Hematopoietic multipotent progenitor cell treated with erythropoietin and hydrocortisone succinate and interleukin-3 and kit ligand, for 15 days (in vitro differentiated cells): ENCODE measurements at regions not wholly inside any gene's neighbourhood (a gene's known extent, or its start where the extent isn't known, plus 50 kb on each side); places are given as distances from the start of the nearest gene placed in this dataset.

ENCODE experiments used
- DNase-seq: peaks from one replicate; pipeline ENCODE4 v3.0.0-alpha.2; 2015; ENCODE audit warnings: low spot score

DNA sequence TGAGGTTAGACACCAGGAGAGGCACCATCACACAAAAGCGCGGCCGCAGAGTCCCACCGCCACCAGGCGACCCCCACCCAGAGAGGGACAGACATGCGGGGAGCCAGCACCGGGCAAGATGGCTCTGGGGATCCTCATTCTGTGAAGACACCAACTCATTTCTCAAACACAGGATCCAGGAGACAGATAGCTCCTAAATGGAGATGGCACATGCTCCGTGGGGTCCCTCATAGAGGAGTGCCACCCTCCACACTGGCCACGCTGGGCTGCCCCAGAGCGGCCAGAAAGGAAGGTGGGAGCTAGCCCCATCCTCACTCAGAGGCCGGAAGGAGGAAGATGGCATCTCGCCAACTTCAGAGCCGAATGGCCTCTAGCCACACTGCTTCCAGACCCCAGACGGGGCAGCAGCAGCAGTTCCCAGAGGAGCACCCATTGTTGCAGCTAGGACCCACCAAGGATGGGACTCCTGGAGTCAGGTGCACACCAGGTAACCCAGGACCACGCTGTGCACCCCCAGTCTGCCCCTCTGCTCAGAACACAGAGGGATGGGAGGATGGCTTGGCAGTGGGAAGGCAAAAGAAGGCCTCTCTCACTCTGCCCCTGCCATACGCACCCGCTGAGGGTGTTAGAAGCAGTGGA is 78.6 kb downstream of the ZIC5 start:
- DNase-seq: no peak

DNA sequence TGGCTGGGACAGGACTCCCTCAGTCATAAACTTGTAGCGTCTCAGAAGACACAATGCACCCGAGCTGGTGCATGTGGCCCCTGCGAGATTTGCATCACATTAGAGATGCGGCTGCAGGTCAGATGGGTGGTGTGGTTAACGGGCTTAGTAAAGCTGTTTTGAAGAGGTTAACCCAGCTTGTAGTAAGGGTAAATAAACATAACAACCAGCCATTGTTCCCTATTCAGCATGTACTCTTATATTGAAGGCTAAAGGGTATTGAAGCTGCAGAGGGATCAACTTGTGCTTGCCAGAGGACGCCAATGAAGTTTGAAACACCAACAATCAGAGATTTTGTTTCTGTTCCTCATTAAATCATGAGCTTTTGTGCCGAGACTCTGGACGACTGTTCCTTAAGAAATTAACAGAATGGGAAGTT is 79.4 kb downstream of the ZIC5 start:
- DNase-seq: no peak

DNA sequence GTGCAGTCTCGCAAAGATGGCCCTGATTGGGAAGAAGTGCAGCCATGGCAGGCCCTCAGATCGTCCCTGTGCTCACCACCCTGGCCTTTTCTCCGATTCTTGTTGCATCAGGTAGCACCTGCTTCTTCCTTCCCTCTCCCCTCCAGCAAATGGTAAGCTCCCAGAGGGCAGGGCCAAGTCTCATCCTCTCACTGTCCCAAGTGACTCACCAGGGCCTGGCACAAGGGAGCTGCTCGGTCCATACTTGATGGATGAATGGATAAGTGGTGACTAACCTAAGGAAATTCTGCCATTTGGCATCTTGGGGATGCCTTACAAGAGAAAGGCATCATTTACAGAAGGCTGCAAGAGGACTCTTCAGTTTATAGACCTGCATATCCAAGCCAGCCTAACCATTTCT is 84.9 kb downstream of the ZIC5 start:
- DNase-seq: no peak

DNA sequence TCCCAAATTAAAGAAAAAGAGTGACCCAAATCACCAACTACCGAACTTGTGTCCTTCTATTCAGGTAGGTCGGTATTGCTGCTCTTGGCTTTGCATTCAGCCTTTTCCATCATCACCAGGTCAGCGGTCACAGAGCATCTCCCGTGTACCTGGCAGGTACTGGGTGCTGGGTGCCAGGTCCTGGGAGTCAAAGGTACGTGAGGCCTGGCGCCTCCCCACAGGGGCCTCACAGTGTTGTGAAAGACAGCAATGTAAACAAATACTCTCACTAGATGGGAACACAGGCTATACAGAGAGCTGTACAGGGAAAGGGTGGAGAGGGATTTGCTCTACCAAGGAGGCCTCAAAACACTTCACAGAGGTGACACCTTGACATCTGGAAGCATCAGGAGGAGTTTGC is 86.7 kb downstream of the ZIC5 start:
- DNase-seq: no peak

DNA sequence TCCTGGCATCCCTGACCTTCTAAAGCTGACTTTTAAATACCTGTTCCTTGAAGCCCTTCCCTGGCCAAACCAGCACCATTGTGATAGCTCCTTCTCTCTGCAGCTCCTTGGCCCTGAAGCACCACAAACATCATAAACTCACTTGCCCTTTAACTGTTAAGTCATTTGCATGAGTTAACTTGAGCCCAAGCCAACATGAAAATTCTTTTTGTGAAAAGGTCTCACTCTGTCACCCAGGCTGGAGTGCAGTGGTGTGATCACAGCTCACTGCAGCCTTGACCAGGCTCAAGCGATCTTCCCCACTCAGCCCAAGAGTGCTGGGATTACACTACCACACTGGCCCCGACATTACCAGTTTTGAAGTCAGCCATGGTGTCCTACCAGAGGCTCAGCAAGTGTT is 87.8 kb downstream of the ZIC5 start:
- no peak for DNase-seq

DNA sequence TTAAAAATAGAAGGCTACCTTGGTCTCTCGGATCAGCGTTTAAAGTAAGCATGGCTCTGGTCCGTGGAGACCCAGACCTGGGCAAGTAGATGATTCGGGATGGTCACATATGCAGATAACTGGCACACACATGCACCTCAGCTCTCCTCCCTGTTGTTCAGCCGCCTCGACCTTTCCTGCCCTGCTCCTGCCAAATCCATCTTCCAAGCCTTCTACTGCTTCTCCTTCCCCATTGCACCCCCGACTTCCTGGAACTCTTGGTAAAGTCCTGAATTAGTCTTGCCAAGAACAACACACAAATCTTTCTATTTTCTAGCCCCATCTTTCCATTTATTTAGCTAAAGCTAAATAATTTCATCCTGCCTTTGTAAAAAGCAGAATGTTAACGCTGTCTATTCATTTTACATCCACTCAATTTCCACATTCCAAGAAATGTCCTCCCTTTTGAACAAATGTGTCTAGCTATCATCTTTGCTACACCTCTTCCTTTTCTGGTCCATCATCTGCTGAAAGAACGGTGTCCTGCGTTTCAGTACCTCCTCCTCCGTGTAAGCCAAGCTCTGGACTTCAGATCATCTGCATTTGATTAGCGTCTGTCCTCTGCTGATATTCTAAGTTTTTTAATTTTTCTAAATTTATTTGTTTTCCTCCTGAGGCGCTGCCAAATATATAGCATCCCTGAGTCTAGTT is 92.5 kb downstream of the ZIC5 start:
- DNase-seq: no peak

DNA sequence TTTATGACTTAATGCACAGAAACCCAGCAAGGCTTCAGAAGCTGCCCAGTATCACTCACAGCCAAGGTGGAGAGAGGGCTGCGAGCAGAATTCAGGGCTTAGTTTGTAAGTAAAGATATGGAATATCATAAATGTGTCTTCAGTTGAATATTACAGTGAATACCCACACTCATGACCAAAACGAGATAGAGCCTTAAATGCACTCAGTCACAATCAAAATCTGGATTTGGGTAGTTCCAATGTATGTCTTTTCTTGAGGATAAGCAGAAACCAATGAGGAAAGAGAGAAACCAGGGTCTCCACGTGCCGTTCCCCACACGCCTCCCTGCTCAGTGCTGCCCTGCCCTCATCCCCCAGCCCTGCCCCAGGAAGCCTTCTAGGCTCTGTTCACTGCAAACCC is 94.9 kb downstream of the ZIC5 start:
- DNase-seq: no peak

DNA sequence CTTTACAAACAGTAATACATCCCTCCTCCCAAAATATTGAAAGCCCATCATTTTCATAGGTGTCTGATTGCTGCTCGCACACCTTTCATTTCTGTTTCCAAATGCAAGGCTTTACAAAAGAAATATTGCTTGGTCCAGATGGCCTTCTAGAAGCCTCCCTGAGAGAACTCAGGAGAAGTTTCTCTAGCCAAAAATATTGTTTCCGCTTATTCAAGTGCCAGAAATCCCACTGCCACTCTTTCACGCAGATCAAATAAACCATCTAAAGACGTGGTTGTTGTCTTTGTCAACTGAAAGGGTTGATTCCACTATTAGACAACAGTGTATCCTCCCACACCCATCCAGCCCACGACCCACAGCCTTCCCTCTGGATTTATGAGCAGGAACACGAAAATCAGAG is 96.2 kb downstream of the ZIC5 start:
- DNase-seq: no peak

DNA sequence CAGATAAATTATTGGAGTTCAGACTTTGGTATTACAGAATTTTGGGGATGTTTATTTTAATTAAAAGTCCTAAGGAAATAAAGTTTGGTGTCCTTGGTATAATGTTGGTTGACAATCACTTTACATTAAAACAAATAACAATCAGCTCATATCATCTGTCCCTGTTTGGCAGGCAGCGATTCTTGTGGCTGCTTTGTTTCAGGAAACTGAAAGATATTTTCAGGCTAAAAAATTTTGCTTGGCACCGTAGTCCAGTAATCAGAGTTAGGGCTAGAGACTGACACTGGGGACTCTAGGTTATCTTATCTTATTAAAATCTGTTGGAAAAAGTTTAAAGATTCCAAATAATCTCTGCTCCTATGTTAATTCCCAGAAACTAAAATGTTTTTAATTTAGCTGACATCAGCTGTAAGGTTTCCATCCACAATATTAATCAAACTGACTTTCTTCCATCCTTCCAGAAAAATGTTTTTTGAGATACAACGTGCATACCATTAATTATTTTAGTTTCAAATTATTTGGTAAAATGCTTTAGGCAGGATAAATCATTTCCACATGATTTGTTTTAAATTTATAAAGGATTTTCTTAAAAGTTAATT is 97.6 kb downstream of the ZIC5 start:
- no peak for DNase-seq

DNA sequence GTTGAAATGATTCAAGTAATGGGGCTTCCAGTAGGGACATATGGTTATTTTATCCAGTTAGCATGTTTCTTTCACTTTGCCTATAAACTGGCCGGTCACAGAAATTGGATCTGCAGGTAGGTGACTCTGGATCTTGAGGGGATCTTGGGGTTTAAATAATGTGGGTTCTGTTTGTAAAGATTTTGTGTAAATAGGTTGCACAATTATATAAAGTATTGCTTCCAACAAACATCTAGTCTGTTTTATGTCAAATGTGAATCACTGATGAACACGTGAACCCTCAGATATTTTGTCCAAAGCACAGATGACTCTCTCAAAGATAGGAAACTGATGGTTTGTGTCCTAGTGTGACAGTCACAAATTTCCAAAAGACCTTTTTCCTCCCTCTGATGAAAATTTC is 98.4 kb downstream of the ZIC5 start:
- DNase-seq: no peak

DNA sequence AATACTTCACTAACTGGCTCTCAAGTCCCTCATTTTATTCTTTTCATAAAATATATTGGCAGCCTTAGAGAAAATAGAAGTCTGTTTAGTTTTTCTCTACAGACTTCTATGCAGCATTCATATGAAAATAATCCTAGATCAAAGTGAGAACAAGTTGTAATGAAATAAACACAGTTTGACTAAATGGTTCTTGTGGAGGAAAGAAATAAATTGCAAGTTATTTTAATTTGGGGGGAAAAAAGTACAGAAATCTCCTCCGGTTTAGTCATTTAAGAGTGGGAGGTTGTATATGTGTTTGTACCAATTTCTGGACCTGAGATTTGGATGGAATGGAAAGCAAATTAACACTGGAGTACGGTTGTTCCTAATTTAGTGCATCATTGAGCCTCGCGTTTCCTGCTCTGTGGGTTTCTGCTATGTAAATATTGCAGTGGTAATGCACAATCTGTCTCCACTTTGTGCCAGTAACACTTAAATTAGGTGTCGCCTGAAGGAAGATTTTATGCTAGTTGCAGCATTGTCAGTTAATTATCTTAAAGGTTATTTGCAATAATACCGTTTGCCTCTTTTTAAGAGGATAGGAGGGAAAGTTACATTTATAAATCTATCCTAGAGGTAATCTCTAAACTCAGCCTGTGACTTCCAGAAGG is 100.2 kb downstream of the ZIC5 start:
- DNase-seq: no peak

DNA sequence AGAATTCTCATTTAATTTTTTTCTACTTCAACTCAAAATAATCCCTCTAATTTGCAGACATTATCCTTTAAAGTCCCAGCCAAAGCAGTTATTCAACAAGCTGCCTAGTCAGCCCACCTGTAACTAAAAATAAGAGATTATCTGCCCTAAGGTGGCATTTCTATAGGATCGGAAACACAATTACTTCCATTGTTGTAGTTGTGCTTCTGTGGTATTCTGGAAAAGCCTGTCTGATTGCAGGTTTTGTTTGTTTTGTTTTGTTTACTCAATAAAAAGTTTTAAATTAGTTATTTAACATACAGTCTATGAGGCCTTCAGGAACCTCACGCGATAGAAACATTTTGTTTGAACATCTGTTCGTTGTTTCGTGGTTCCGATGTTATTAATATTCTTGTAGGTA is 101.0 kb downstream of the ZIC5 start:
- no peak for DNase-seq

DNA sequence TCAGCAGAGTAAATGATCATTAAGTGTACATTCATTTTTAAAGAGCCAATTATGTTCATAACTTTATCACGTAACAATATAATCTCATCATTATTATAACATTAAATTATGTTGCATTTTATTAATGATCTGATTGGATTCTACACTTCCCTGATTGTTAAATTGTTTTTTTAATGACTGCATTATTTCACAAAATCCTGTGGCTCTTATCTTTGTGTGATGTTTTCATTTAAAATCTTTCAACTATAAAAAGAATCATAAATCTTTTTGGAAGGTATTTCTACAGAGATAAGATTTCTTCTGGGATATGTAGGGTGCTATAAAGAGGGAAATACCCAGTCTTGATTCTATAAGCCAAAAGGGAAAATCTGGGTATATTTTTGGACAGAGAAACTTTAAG is 101.7 kb downstream of the ZIC5 start:
- DNase-seq: no peak

DNA sequence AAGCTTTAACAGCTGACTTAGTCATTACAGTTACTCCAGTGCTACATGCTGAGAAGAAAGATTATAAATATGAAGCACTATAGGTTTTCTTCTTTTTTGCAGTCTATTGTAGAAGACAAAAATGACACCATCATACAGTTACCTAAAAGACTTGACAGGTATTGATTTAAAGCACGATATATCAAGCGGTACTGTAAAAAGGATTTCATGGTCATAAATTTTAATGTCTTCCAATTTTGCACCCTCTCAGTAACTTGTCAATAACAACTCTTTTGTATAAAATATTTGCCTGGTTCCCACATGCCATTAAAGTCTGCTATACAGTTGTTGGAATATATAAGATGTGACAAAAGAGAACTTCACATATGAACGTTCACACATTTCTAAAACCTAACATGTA is 102.8 kb downstream of the ZIC5 start:
- DNase-seq: no peak

DNA sequence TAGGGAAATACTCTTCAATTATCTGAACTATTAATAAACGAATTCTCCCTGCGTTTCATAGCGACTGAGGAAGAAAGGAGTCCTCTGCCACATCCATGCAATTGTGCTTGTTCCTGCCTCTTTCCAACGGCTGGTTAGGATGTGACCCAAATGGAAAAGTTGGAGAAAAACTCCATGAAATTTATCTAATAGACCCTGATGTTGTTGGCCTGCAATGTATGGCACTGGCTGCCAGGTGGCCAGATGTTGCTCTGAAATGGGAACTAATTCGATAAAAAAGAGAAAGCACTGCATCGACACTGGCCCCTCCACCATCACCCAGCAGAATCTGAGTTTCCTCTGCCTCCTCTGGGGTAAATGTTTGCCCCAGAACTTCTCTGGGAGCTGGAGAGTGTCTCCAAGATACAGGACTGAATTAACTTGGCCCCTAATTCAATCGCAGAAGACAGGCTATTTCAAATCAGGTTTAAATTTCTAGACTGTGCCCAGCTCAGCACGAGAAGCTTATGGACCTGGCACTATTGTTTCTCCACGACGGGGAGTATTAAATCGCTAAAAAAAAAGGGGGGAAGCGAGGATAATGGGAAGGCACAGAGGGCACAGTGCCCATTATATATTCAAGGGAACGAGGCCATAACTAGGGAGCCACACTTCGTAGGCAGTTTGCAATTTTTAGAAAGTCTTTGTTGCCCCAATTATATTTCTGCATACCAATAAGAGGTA is 103.9 kb downstream of the ZIC5 start:
- DNase-seq: no peak

DNA sequence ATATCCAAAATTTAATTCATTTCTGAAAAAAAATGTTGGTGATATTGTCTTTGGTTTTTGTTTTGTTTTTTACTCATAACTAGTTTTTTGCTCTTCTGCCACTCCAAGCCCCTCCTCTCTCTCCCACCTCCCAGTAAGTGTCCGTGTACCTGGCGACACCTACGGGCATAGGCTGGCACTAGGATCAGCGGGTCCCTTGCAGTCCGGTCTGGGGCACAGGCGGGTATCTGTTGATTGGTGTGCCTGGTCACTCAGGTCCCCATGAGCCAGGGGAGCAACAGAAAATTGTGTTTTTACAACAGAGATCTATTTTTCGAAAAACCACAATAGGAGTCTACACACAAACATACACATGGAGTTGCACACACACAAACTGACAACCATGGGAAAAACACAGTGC is 104.8 kb downstream of the ZIC5 start:
- DNase-seq: no peak

DNA sequence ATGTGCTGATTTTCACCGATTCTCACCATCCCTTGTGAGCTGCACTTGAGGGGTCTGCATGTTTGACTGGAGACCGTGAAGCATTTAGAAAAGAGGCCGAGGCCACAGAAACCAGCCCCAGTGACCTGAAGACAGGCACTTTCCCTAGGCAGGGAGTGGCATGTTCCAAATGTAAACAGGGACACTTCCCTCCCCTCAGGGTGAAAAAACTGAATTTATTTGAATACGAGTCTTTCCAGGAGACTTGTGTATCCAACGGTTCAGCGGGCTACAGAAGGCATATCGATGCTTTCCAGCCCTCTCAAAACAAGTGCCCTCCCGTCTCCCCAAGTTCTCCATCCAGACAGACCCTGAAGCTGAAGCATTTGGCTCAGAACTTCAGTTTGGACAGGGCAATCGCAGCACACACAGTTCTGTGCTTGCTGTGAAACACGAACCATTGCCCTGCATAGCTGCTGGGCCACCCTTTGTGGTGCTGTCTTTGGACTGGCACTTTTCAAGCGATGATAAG is 106.1 kb downstream of the ZIC5 start:
- no peak for DNase-seq

DNA sequence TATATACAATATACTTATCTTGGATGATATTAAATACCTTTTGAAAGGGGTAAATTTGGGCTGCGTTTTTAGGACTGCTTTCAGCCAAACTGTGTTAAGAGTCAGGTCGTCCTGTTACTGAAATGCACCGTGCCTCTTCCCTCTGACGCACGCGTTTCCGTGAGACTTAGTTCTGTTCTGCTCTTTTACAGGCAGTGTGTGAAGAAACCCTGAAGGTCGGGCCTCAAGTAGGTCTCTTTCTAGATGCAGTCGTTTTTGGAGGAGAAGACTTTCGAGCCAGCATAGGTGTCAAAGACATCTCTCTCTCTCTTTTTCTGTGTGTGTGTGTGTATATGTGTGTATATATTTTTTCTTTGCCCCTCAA is 107.0 kb downstream of the ZIC5 start:
- no peak for DNase-seq

DNA sequence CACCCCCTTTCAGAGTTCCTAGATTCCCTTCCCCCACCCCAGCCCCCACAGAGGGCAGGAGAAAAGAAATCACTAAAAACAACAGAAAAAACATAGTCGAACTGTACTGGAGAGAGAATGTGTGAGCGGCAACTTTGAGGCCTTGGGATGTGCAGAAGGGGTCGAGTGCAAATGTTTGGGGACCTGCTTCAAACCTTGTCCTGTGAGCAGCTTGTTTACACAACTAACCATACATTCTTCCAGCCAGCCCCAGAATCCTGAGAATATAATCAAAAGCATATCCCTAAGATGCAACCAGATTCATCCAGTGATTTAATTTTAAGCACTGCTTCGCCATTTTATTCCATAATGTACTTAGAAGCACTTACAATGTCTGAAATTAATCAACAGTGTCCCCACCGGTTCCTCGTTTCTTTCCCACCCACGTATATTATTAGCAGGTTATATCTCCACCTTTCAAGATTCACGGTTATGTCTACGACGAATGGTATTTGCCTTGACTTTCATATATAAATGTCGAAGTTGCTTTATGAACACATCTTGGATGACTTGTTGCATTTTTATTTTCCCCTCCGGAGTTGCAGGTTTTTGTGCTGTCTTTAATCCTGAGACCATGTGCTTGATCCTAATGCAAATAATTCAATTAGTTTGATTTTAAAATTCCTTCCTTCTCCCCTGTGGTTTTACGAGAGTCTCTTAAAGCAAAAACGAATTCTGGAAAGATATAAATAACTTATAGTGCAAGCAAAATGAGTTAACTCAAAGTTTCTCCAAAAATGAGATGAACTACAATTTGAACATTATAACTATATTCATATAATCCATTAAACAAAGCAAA is 107.6 kb downstream of the ZIC5 start:
- no peak for DNase-seq

DNA sequence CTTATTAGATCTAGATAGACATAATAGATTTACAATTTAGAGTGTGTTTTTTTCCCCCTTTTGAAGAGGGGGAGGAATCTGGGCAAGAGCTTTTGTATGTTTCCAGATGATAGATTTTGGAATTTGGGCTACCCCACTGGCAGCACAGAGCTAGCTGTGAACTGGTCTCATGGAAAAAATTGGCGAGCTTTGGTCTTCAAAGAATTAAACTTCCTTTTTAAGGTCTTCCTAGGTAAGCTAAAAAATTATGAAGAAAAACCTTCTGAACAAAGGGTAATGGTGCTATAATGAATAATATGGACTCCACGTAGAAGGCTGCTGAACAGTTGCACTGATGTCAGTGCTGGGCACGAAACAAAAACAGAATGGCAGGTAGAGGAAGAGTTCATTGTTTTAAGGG is 109.3 kb downstream of the ZIC5 start:
- DNase-seq: no peak

DNA sequence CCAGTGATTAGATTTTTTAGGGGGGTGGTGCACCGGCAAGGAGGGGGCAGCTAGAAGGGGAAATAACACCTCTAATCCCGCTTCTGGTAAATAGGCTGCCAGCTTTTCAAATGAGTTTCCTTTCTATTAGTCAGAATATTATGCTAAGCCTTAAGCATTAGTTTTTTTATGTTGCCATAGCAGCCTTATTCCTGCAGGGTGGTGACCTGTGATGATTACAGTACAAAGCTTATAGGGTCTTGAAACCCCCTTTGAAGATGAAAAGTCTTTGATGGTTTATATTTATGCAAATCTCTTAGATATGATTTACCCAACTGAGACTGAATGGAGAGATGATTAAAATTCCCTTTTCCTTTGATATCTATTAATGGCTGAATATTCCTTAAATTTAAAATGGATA is 109.8 kb downstream of the ZIC5 start:
- DNase-seq: no peak

DNA sequence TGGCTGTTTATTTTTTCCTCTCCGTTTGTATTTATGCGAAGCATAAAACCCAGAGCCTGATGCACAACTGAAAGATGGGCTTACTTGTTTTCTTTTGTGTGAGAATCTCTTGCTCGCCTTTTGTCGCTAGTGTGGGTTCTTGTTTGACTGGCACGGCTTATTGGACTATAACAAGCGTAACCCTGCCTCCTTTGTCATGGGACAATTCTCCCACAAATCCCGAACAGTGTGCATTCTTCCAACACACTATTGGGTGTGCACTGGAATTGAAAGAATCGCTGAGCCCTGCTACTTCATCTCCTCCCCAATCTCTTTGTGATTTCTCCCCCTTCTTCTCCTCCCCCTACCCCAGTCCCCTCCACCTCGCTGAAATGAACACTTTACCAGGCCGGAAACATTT is 110.8 kb downstream of the ZIC5 start:
- no peak for DNase-seq
